Coronary artery (tissue), 2 donors: ENCODE measurements at regions not wholly inside any gene's neighbourhood (a gene's known extent, or its start where the extent isn't known, plus 50 kb on each side); places are given as distances from the start of the nearest gene placed in this dataset.
"Not testable (repeated sequence)": the region's sequence is repeated elsewhere in the genome, so short reads cannot be mapped to it uniquely, and the experiment has no call there.

Experiments used
- DNase-seq: peaks from one replicate; pipeline ENCODE4 v3.0.0-alpha.2; 2017; ENCODE audit warnings: low spot score
- H3K27ac ChIP-seq, 2 donors: fragments of 200-600 bp; sonication (generic); one replicate each; pipeline ENCODE4 v1.5.1; 2016 to 2019
- H3K4me3 ChIP-seq: fragments of 200-600 bp; sonication (generic); 2 replicates; pipeline ENCODE4 v1.5.1; 2016; ENCODE audit warnings: mild to moderate bottlenecking, moderate library complexity
- TF ChIP-seq, protein P1 (sequence below): fragments of 200-600 bp; sonication (generic); IDR thresholded peaks from one replicate; pipeline ENCODE4 v1.5.1; 2019; ENCODE audit warnings: antibody characterized with exemption

- no peak for DNase-seq
- Histone ChIP-seq H3K4me3 (no peak overlapping the region), H3K27ac (no peak overlapping the region)
- TF ChIP-seq, protein P1, sequence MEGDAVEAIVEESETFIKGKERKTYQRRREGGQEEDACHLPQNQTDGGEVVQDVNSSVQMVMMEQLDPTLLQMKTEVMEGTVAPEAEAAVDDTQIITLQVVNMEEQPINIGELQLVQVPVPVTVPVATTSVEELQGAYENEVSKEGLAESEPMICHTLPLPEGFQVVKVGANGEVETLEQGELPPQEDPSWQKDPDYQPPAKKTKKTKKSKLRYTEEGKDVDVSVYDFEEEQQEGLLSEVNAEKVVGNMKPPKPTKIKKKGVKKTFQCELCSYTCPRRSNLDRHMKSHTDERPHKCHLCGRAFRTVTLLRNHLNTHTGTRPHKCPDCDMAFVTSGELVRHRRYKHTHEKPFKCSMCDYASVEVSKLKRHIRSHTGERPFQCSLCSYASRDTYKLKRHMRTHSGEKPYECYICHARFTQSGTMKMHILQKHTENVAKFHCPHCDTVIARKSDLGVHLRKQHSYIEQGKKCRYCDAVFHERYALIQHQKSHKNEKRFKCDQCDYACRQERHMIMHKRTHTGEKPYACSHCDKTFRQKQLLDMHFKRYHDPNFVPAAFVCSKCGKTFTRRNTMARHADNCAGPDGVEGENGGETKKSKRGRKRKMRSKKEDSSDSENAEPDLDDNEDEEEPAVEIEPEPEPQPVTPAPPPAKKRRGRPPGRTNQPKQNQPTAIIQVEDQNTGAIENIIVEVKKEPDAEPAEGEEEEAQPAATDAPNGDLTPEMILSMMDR, result no peak
These were observed 229.3 kb upstream of the PRSS58 start for GRCh38 chr7:142487124-142487523.

DNA sequence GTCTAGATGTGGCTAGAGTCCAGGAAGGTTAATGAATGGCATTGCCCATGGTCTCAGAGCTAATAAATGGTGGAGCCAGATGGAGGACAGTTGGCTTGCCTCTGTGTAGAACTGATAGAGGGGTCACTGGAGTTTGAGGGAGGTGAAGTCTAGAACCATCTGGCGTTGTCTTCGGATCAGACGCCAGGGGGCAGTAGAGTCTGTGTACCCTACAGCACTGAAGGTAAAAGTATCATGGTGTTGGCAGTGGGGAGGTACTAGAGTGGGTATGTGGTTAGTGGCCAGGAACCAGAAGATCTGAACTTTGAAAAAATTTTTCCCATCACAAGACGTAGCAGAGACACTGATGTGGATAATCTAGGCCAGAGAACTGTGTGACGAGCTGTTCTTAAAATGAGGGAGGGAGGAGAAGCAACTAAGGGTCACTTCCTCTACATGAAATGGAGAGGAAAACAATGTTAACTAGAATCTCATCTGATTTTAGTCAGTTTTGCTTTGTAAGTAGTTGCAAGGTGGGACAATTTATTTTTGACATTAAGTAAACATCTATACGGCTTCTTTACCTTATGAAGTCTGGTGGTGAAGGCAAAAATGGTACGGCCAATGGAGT, 227.9 kb upstream of the PRSS58 start:
- Histone ChIP-seq H3K27ac (no peak overlapping the region), H3K4me3 (no peak overlapping the region)
- DNase-seq, result no peak
- TF ChIP-seq, protein P1, result no peak

DNA sequence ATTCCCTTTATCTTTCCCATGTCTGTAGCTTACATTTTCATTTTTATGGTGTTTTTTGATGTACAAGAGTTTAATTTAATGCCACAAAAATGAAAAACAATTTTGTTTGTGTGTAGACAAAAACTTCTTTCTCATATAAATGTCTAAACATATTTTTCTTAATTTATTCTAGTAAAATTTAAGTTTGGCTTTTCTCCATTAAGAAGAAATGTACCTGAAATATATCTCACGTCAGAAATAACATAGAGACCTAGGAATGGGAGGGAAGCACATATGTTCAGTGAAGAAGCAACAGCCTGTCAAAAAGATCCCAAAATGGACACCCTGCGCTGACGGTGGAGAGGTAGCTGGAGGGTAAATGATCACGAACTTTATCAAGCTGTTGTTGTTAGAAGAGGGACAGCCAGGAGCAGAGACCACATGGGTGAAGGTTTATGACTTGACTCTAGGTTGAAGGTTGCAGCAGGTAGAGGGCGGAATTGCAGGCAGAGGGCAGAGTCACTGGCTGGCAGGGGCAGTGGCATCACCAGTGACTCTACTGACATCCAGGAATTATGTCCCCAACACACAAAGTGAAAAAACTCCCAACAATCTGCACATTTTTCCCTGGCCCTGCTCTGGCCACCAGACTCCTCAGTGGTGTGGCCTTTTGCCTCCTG, 225.9 kb upstream of the PRSS58 start:
- H3K27ac ChIP-seq, result no peak overlapping the region
- TF ChIP-seq, protein P1, result no peak
- no peak overlapping the region for H3K4me3 ChIP-seq
- no peak for DNase-seq

- TF ChIP-seq, protein P1, result peak; percentile 50
- H3K4me3 ChIP-seq, result no peak overlapping the region
- no peak overlapping the region for H3K27ac ChIP-seq
- no peak for DNase-seq
These were observed 225.2 kb upstream of the PRSS58 start for GRCh38 chr7:142482891-142483658.

DNA sequence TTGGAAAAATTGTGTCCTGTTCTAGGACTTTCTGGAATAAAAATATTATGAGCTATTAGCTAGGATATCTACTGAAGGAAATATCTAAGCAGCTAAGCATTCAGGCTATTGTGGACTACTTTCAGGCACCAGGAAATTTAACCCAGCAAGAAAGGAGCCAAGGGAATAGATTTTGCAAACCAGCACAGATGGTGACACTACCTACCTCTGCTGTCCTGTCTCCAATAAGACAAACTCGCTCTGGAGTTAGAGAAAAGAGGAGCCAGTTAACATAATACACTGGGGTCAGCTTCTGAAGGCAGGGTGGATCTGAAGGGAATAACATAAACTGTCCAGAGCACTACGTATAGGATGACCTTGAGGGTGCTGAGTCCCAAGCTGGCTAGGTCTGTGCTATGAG, 223.7 kb upstream of the PRSS58 start:
- Histone ChIP-seq H3K27ac (no peak overlapping the region), H3K4me3 (no peak overlapping the region)
- TF ChIP-seq, protein P1, result no peak
- DNase-seq, result no peak

DNA sequence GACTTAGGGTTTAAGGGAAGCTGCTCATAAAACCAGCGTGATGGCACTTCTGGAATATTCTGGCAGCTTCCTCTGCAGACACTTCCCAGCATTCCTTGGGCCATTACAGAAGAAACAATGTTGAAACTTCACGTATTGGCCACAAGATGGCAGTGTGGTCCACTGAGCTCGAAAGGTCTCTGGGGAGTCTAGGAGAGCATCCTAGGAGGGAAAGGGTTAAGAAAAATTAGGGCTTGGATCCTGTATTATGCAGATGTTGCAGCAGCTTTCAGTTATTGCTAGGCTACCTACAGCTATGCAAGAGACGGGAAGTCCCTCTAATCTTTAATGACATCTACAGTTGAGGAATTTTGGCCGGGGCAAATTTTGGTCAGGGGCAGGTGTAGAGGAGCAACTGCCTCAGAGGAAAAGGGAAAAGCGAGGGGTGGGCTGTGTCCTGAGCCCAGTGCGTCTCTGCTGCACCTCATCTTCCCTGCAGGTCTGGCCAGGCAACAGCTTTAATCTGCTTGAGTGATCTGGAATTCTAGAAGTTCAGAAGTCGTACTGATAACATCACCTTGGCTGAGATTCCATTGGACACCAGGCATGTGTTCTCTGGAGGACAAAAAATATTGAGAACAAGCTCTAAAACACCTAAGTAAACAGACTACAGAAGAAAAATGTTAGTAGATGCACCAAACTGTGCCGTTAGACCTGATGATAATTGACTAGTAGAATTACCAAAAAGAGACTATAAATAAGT, 220.8 kb upstream of the PRSS58 start:
- no peak overlapping the region for H3K4me3 ChIP-seq
- DNase-seq, result no peak
- TF ChIP-seq, protein P1, result peak; percentile 40
- H3K27ac ChIP-seq, result no peak overlapping the region

DNA sequence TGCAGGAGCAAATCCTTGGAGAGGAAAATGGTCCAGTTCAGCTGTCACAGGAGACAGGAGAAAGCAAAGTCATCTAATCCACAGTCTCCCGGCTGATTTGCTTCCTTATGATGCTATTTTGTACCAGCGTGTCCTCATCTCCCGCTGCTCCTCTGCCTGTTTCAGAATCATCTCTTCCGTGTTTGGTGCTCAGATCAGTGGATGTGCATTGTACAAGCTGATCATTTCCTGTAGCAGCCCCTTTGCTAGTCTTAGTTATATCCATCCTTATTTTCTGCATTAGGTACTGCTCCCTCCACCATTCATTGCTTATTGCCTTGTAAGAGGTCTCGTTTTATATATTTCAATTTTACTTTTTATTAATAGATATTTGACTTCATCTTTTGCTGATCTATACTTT, 219.9 kb upstream of the PRSS58 start:
- H3K4me3 ChIP-seq, H3K27ac ChIP-seq, DNase-seq: not testable (repeated sequence)
